ENCODE measurements at regions not wholly inside any gene's neighbourhood (a gene's known extent, or its start where the extent isn't known, plus 50 kb on each side); places are given as distances from the start of the nearest gene placed in this dataset.

Small RNA genes in the stretch of these regions (small RNA-seq; reads per million reads assigned to genes)
- 0 reads per million in 2 experiments for gene AL121576.1
- 0 reads per million in 2 experiments for gene AL512360.1
- 0 reads per million in 2 experiments for gene MIR548Y
- gene RNU6-297P, result 0 reads per million in 2 experiments
